VCaP (cell line): ENCODE measurements at regions not wholly inside any gene's neighbourhood (a gene's known extent, or its start where the extent isn't known, plus 50 kb on each side); places are given as distances from the start of the nearest gene placed in this dataset.

Experiments
- H3K27ac ChIP-seq: fragments of 450-650 bp; 2 replicates; pipeline ENCODE4 v1.5.1; 2017
- TF ChIP-seq, protein P1 (sequence below): fragments of 450-650 bp; conservative IDR thresholded peaks from 2 replicates; pipeline ENCODE4 v1.5.1; 2017; ENCODE audit warnings: mild to moderate bottlenecking, moderate library complexity

DNA sequence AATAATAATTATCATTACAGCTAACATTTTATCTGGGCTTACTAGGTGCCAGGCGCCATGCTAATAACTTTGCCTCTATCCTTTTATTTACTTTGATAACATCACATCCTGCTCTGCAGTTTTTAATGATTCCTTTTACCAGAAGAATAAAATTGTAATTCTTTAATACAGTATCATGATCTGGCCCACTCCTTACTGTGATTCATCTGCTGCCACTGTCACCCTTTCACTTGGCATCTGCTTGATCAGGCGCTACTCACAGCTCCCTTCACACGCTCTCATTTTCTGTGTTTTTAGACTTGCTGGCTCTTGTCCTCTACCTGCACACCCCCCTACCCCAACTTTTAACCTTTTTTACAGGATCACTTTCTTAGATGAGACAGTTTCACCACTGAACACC lies 167.5 kb downstream of the NTMT2 start:
- H3K27ac ChIP-seq = no peak overlapping the region
- TF ChIP-seq, protein P1, sequence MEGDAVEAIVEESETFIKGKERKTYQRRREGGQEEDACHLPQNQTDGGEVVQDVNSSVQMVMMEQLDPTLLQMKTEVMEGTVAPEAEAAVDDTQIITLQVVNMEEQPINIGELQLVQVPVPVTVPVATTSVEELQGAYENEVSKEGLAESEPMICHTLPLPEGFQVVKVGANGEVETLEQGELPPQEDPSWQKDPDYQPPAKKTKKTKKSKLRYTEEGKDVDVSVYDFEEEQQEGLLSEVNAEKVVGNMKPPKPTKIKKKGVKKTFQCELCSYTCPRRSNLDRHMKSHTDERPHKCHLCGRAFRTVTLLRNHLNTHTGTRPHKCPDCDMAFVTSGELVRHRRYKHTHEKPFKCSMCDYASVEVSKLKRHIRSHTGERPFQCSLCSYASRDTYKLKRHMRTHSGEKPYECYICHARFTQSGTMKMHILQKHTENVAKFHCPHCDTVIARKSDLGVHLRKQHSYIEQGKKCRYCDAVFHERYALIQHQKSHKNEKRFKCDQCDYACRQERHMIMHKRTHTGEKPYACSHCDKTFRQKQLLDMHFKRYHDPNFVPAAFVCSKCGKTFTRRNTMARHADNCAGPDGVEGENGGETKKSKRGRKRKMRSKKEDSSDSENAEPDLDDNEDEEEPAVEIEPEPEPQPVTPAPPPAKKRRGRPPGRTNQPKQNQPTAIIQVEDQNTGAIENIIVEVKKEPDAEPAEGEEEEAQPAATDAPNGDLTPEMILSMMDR = no peak

DNA sequence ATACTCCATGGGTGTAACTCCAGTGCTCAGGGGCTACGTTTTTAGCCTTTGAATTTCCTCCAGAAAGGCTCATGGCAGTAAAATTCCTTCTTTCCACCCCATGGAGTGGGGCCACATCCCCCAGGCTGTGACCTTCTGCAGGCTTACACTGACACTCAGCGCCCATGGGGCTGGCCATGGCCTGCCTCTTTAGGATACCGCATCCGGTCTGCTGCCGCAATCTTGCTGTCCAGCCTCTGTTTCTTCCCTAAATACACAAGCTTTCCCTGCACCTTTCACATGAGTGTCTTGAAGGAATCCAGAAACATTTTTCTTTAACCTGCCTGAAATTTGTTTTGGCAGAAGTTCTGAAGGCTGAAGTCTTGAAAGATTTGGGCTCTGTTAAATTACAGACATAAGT lies 170.5 kb downstream of the NTMT2 start:
- H3K27ac ChIP-seq = no peak overlapping the region
- TF ChIP-seq, protein P1 = no peak

DNA sequence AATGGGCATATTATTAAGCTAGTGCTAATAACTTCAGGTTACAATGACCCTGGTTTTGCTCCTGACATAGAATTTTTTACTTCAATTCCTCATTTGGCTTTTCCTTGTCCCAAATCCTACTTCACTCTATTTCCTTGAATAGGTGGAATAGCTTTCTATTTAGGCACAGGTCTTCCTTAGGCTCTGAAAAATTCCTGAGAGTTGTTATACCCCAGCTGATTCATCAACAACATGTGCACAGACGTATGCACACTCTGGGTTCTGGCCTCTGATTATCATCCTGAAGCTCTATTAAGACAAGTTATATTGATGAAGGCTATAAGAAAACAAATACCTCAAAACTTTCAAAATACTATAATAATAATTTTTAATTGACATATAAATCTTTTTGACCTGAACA lies 172.4 kb downstream of the NTMT2 start:
- TF ChIP-seq, protein P1 = no peak
- H3K27ac ChIP-seq = no peak overlapping the region

DNA sequence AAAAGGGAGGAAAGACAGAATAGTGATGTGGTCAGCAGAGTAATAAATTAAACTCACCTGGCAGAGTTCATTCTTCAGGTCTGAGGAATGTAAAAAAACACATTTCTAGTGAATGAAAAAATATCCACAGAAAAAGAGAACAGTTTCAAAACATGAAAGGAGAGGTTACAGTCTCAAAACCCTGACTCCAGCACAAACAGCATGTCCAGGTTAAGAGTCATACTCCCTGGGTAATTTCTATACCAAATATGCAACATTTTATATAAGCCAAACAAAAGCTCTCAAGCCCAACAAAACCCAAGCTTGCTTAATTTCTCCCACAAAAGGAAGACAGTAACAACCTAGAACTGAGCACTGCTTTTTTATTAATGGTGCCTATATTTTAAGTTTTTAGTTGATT lies 173.0 kb downstream of the NTMT2 start:
- TF ChIP-seq, protein P1 = no peak
- H3K27ac ChIP-seq = no peak overlapping the region

DNA sequence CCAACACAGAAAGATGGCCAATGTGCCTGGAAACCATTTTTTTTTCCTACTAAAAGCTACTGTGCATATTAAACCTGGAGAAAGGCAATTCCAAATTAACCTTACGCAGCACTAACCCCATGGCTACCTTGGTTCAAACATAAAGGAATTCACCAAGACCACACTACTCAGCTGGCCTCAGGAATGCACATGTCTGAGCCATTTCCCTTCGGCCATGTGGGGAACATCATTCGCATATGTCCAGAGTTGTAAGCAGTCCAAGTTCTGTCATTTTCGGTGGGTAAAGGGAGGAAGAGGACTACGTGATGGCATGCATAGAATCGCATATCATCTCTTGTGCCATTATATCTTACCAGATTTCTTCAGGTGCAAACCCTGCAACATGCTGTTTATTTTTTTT lies 175.4 kb downstream of the NTMT2 start:
- H3K27ac ChIP-seq = no peak overlapping the region
- TF ChIP-seq, protein P1 = no peak

DNA sequence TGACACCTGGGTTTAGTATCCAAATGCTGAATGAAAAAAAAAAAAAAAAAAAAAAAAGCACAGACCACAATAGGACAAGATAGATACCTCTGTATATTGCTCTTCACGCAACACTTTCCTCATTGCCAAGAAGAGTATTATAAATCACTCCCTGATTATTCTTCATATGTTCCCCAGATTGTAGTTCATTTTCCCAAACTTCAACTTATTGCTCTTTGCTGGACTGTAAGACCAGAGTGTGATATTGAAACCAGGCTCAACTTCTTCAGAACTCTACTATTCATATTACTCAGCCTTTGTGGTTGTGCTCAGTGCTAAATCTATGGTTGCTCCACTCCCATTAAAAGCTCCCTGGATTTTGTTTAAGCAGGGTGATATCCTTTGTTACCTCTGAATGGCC lies 180.4 kb downstream of the NTMT2 start:
- TF ChIP-seq, protein P1 = no peak
- no peak overlapping the region for H3K27ac ChIP-seq

DNA sequence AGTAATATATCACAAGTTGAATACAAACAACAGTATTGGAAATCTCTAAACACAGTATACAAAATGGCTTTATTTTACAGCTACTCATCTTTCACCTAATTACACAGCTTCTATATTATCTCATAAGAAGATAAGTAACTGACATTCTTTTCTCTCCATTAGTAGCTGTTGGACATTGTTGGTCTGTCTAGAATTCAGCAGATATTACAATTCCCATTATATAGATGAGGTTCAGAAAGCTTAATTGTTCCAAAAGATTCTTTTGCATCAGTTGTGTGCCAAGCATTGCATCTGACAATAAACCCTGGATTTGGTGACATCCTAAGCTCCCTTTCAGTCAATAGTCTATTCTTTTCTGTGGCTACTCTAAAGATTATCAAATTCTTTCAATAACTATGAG lies 187.0 kb downstream of the NTMT2 start:
- H3K27ac ChIP-seq = no peak overlapping the region
- TF ChIP-seq, protein P1 = no peak
